OCI-LY7 (cell line): ENCODE measurements at regions not wholly inside any gene's neighbourhood (a gene's known extent, or its start where the extent isn't known, plus 50 kb on each side); places are given as distances from the start of the nearest gene placed in this dataset.
"Not testable (repeated sequence)": the region's sequence is repeated elsewhere in the genome, so short reads cannot be mapped to it uniquely, and the experiment has no call there.

Experiments used
- BruUV-seq: library from RNA; stranded (reverse); fragments of 400-500 nt; replicated peaks from 2 replicates; lab custom pipeline; 2021; lab: Mats Ljungman, UMichigan
- CTCF ChIA-PET: fragments of 300-600 bp; sonication (Branson Sonifier 250); formaldehyde crosslinking; loops from one replicate; lab custom pipeline; 2022; ENCODE audit warnings: antibody characterized with exemption; ENCODE audit not compliant: unreplicated experiment; lab: Charles Lee
- POLR2A ChIA-PET: fragments of 300-600 bp; sonication (Branson Sonifier 250); formaldehyde crosslinking; loops from one replicate; lab custom pipeline; 2022; ENCODE audit warnings: antibody characterized with exemption; lab: Charles Lee
- DNase-seq: peaks from one replicate; pipeline ENCODE4 v3.0.0-alpha.2; 2015; ENCODE audit warnings: low spot score
- H2AFZ ChIP-seq: fragments of 200-600 bp; sonication (generic), shearing (Covaris generic); 2 replicates; pipeline ENCODE4 v1.6.1; 2014; ENCODE audit warnings: mild to moderate bottlenecking, antibody characterized with exemption, low read length, moderate library complexity
- H3K27ac ChIP-seq: fragments of 200-600 bp; sonication (generic); 2 replicates; pipeline ENCODE4 v1.5.1; 2014; ENCODE audit warnings: mixed run types, low read depth, mild to moderate bottlenecking, moderate library complexity, low read length, inconsistent platforms; ENCODE audit not compliant: poor library complexity, severe bottlenecking
- H3K36me3 ChIP-seq: fragments of 200-600 bp; sonication (generic); 2 replicates; pipeline ENCODE4 v1.6.1; 2014; ENCODE audit warnings: mild to moderate bottlenecking, antibody characterized with exemption, low read length, moderate library complexity, mixed read lengths; ENCODE audit not compliant: insufficient read depth
- H3K4me1 ChIP-seq: fragments of 200-600 bp; sonication (generic); 2 replicates; pipeline ENCODE4 v1.5.1; 2014; ENCODE audit warnings: mild to moderate bottlenecking, low read length; ENCODE audit not compliant: insufficient read depth, poor library complexity, severe bottlenecking
- H3K4me2 ChIP-seq: fragments of 200-600 bp; sonication (generic); 2 replicates; pipeline ENCODE4 v1.6.1; 2014; ENCODE audit warnings: mild to moderate bottlenecking, low read length
- H3K4me3 ChIP-seq: fragments of 200-600 bp; sonication (generic); 2 replicates; pipeline ENCODE4 v1.5.1; 2014; ENCODE audit warnings: mild to moderate bottlenecking, low read depth, low read length; ENCODE audit not compliant: poor library complexity, severe bottlenecking
- H3K79me2 ChIP-seq: fragments of 200-600 bp; sonication (generic); 2 replicates; pipeline ENCODE4 v1.6.1; 2016; ENCODE audit warnings: low read depth, mild to moderate bottlenecking, low read length, moderate library complexity, mixed read lengths; ENCODE audit not compliant: insufficient read depth
- H3K9me2 ChIP-seq: fragments of 200-600 bp; sonication (generic); 2 replicates; pipeline ENCODE4 v1.6.1; 2016; ENCODE audit warnings: mild to moderate bottlenecking, low read length, mixed read lengths; ENCODE audit not compliant: insufficient read depth
- H3K9me3 ChIP-seq: fragments of 200-600 bp; sonication (generic); 2 replicates; pipeline ENCODE4 v1.6.1; 2014; ENCODE audit warnings: mild to moderate bottlenecking, mixed run types, low read length, mixed read lengths
- H4K20me1 ChIP-seq: fragments of 200-600 bp; sonication (generic); 2 replicates; pipeline ENCODE4 v1.6.1; 2014; ENCODE audit warnings: mild to moderate bottlenecking, antibody characterized with exemption, low read length, moderate library complexity, mixed read lengths; ENCODE audit not compliant: insufficient read depth
- CTCF ChIP-seq: fragments of 200-600 bp; sonication (generic); conservative IDR thresholded peaks from 2 replicates; pipeline ENCODE4 v1.5.1; 2014; ENCODE audit warnings: mild to moderate bottlenecking, antibody characterized with exemption, low read length, moderate library complexity, mixed read lengths
- EZH2phosphoT487 ChIP-seq: fragments of 200-600 bp; sonication (generic); IDR thresholded peaks from 2 replicates; pipeline ENCODE4 v1.6.1; 2018; ENCODE audit warnings: low read depth, borderline replicate concordance, mild to moderate bottlenecking, mixed run types, antibody characterized with exemption, low read length, moderate library complexity, mixed read lengths
- intact Hi-C: fragments of 100-400 bp; cut with micrococcal nuclease; formaldehyde crosslinking; loops from one replicate; pipeline ENCODE4 v1.10.0; 2022; ENCODE audit not compliant: unreplicated experiment

GRCh38 chr1:9443913-9444445 is 95.3 kb upstream of the SLC25A33 start:
- no peak overlapping the region for H3K27ac ChIP-seq
- H3K36me3 ChIP-seq: no peaks in the 10 kb centered on the region
- peaks cover 19% of the 10 kb centered on the region for H3K4me1 ChIP-seq
- no peak overlapping the region for H2AFZ ChIP-seq
- H4K20me1 ChIP-seq: no peaks in the 10 kb centered on the region
- H3K79me2 ChIP-seq: no peaks in the 10 kb centered on the region
- ChIA-PET POLR2A (no interaction called here), CTCF (no interaction called here)
- intact Hi-C loops: no loop called here
- DNase-seq: no peak
- no peak for TF ChIP-seq EZH2phosphoT487
- no peak for TF ChIP-seq CTCF
- H3K4me3 ChIP-seq: no peak overlapping the region
- BruUV-seq: no TSS peak
- no peaks in the 10 kb centered on the region for H3K9me2 ChIP-seq
- H3K4me2 ChIP-seq: no peak overlapping the region
- H3K9me3 ChIP-seq: no peaks in the 10 kb centered on the region

GRCh38 chr1:9444532-9444931 is 94.7 kb upstream of the SLC25A33 start:
- Histone ChIP-seq H3K79me2 (no peaks in the 10 kb centered on the region), H3K36me3 (no peaks in the 10 kb centered on the region), H3K4me3 (no peak overlapping the region), H3K4me2 (no peak overlapping the region), H3K4me1 (peaks cover 20% of the 10 kb centered on the region), H3K27ac (no peak overlapping the region), H3K9me2 (no peaks in the 10 kb centered on the region), H2AFZ (no peak overlapping the region), H3K9me3 (no peaks in the 10 kb centered on the region), H4K20me1 (no peaks in the 10 kb centered on the region)
- BruUV-seq: no TSS peak
- ChIA-PET CTCF (interaction anchor here (0.6 kb wide), 1 partner anchor 10 kb away, joined by 3 read pairs; no protein-coding TSS in a partner anchor), POLR2A (no interaction called here)
- no peak for TF ChIP-seq CTCF
- no peak for TF ChIP-seq EZH2phosphoT487
- intact Hi-C loops: no loop called here
- no peak for DNase-seq

GRCh38 chr1:9445081-9445480 is 94.2 kb upstream of the SLC25A33 start:
- POLR2A ChIA-PET: not testable (repeated sequence)
- CTCF ChIA-PET: interaction anchor here (0.6 kb wide), 1 partner anchor 10 kb away, joined by 3 read pairs; no protein-coding TSS in a partner anchor

More at GRCh38 chr1:9445081-9445480, 94.2 kb upstream of the SLC25A33 start:
- H3K4me3 ChIP-seq, H3K4me2 ChIP-seq, H3K9me3 ChIP-seq, H3K9me2 ChIP-seq, H4K20me1 ChIP-seq, H2AFZ ChIP-seq, H3K27ac ChIP-seq, BruUV-seq, H3K79me2 ChIP-seq, DNase-seq, intact Hi-C loops, H3K36me3 ChIP-seq: not testable (repeated sequence)
- peaks cover 20% of the 10 kb centered on the region for H3K4me1 ChIP-seq
